NCI-H2107 (cell line): ENCODE measurements at regions not wholly inside any gene's neighbourhood (a gene's known extent, or its start where the extent isn't known, plus 50 kb on each side); places are given as distances from the start of the nearest gene placed in this dataset.

ENCODE experiments used
- DNase-seq: peaks from one replicate; lab custom pipeline; 2025; lab: John Stamatoyannopoulos, UW

DNA sequence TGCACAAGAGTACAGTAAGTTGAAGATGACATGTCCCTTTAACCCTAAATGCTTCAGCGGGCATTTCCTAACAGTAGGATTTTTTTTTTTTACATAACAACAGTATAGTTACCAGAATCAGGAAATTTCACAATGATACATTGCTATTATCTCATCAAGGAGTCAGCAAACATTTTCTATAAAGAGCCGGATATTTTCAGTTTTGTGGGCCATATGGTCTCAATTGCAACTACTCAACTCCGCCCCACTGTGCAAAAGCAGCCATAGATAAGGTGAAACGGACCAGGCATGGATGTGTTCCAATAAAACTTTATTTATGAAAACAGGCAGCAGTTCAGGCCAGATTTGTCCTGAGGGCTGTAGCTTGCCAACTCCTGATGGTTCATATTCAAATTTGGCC lies 130.6 kb downstream of the SMAD6 start:
- DNase-seq = no peak

DNA sequence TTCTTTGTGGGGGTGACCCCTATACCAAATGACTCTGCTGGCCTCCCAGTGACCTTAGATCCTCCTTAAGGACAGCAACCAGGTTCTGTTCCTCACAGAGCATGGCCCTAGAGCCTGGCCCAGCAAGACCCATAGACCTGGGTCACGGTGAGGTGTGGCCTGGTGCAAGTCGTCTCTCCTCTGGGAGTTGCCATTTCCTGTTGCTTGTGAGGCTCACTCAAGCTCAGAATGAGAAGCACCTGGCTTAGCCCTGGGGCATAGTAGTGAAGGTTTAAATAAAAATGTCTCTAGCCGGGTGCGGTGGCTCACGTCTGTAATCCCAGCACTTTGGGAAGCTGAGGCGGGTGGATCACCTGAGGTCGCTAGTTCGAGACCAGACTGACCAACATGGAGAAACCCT lies 131.3 kb downstream of the SMAD6 start:
- no peak for DNase-seq

DNA sequence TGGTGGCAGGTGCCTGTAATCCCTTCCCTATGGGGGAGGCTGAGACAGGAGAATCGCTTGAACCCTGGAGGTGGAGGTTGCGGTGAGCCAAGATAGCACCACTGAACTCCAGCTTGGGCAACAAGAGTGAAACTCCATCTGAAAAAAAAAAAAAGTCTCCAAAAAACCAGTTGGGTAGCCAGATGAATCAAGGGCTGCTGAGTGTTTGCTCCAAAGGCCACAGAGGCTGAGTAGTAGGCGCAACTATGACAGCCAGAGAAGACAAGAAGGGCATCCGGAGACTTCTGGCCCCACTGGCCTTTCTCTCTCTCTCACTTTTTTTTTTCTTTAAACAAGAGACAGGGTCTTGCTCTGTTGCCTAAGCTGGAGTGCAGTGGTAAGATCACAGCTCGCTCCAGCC lies 131.8 kb downstream of the SMAD6 start:
- DNase-seq = no peak

DNA sequence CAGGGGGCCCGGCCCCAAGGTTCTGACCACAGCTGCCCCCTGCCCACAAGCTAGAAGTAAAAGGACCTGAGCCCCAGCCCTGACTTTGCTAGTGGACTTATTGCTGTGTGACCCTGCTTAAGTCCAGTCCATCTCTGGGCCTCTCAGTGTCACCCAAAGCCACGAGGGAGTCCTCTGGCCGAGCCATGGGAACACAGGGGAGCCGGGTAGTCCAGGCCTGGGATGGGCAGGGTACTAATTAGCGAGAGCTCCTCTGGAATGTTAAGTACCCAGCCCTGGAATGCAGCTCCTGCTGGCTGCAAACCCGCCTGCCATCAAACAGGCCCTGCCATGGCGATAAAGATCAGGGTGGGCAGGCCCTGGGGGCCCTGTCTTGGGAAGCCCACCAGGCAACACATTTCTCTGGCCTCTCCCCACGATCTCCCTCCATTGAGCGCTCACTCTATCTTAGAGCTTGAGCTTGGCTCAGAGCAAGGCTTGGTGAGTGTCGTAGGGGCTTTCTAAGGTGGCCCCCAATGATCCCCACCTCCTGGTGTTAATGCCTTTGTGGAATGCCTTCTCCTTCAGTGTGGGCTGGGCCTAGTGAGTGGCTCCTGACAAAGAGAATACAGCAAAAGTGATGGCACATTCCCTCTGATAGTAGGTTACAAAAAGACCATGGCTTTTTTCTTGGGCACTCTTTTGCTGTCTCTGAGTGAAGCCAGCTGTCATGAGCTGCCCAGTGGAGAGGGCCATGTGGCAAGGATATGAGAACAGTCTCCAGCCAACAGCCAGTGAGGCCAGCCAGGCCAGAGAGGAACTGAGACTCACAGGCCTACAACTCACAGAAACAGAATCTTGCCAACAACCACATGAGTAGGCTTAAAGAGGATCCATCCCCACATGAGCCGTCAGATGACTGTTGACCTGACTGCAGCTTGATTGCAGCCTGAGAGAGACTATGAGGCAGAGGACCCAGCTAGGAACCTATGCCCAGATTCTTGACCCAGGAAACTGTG lies 133.1 kb downstream of the SMAD6 start:
- DNase-seq = no peak

- DNase-seq = no peak
Observed at GRCh38 chr15:66836231-66837030, 134.4 kb downstream of the SMAD6 start.

DNA sequence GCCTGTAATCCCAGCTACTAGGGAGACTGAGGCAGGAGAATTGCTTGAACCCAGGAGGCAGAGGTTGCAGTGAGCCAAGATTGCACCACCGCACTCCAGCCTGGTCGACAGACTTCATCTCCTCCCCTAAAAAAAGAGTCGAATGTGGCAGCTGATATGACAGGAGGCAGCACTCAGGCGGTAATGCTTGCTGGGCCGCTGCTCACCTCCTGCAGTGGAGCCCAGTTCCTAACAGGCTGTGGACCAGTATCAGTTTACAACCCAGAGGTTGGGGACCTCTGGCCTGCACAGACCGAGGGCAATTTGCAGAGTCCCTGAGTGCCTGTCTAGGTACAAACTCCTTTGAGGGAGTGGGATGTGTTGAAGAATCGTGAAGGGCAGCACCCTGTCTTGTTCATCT lies 136.2 kb downstream of the SMAD6 start:
- no peak for DNase-seq

DNA sequence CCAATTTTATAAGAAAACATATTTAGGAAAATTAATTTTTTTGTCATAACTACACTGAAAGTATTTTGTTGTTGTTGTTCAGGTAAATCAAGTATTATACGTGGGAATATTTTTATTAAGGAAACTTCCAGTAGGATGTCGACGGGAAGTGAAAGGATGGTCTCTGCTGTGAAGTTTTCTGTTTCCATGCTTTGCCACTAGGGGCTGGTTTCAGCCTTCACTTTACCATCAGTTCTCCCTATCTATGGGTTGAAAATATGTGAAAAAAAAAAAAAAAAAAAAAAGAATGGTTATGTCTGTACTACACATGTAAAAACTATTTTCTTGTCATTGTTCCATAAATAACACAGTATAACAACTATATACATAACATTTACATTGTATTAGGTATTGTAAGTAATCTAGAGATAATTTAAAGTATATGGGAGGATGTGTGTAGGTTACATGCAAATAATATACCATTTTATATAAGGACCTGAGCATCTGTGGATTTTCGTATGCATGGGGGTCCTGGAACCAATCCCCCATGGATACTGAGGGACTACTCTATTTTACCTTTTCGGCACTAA lies 136.7 kb downstream of the SMAD6 start:
- DNase-seq = no peak

- DNase-seq = no peak
Observed at GRCh38 chr15:66839506-66840112, 137.6 kb downstream of the SMAD6 start.

DNA sequence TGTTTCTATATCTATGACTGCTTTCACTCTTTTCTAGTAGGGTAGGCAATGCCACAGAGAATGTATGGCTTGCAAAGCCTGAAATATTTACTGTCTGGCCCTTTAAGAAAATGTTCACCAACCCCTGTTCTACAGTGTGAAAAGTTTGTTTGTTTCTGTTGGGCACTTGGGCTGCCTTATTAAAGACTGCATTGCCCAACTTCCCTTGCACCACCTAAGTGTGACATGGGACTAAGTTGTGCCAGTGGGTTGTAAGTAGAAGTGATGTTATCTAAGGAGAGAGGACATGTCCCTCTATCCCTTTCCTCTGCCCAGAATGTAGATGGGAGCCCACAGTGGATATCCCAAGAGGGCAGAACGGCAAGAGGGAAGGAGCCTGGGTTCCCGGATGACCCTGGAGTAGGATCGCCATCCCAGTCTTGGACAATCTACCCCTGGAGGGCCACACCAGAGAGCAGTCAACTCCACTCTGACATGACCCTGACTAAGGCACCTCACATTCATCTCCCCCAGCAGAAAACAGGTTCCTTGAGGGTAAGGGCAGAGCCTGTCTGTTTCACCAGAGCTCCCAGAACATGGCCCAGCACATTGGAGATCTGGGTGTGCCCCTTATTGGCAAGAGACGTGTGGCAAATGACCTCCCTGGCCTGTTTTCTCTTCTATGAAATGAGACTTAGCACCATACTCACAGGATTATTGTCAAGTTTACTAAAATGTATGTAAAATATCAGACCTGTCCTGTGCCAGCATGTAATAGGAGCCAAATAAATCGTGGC lies 138.8 kb downstream of the SMAD6 start:
- no peak for DNase-seq

DNA sequence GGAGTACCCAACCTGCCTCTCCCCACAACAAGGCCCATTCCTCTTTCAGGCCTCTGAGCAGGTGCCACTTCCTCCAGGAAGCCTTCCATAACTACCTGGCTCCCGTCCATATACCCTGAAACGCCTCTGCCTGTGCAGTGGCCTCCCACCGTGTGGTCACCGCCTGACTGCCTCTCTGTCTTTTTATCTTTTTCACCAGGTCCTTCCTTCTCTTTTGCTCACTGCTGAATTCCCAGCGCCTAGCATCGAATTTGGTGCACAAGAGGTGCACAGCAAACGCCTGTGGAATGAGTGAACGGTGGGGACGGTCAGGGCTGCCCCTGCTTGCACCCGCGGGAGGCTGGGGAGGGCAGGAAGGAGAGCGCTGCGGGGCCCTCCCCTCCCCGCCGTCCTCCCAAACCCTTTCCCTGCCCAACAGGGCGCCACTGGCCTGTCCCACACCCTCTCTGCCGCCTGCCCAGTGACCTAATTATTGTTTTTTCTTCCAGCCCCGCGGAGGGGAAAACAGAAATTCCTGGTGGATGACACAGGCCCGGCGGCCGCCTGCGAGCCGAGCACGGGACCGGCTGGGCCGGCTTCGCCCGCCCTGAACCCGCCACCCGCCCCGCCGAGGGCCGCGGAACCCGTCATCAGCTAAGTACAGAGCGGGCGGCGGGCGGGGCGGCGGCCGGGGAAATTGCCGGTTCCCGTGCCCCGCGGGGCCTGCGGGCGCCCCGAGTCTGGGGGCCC lies 140.1 kb downstream of the SMAD6 start:
- no peak for DNase-seq

GRCh38 chr15:66842710-66843441 lies 140.8 kb downstream of the SMAD6 start:
- no peak for DNase-seq

GRCh38 chr15:66843581-66843980 lies 141.5 kb downstream of the SMAD6 start:
- DNase-seq = no peak

- no peak for DNase-seq
Observed at GRCh38 chr15:66844041-66844746, 142.2 kb downstream of the SMAD6 start.

- DNase-seq = no peak
Observed at GRCh38 chr15:66844747-66845145, 142.7 kb downstream of the SMAD6 start.

DNA sequence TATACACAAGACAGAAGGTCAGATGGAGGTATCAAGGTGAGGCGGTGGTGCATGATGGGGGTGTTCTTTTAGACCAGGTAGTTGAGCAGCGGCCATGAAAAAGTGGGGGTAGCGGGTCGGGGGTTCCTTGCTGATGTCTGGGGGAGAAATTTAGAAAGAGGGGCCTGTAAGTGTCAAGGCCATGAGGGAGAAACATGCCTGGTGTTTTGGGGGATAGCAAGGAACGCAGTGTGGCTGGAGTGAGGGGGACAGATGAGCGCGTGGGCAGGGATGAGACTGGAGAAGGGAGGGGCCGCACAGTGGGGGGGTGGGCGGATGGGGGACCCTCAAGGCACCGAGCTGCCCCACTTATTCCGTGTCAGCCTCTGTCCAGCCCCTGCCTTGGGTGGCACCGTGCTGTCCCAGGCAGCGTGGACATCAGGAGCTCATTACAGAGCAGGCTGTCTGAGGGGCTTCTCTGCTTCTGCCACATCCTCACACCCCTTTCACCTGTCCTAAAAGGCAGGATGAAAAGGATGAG lies 143.3 kb downstream of the SMAD6 start:
- DNase-seq = no peak

- DNase-seq = no peak
Observed at GRCh38 chr15:66846031-66846430, 144.0 kb downstream of the SMAD6 start.

- no peak for DNase-seq
Observed at GRCh38 chr15:66846811-66847210, 144.8 kb downstream of the SMAD6 start.

DNA sequence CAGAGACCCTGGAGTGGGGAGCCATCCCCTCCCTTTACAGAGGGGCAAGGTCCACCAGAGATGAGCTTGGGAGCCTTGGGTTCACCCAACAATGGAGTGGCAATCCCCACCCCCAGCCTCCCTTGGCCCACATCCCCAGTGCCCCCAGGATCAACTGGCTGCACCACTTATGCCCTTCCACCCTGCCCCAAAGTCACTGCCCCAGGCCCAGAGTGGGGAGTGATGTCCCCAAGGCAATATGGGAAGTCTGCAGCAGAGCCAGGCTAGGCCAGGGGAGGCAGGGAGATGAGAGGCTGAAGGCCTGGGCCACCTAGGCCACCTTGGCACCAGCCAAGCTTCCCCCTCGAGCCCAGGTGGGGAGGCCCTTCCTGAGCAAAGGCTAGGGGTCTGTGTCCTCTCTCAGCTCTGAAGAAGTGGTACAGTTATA lies 145.5 kb downstream of the SMAD6 start:
- no peak for DNase-seq

DNA sequence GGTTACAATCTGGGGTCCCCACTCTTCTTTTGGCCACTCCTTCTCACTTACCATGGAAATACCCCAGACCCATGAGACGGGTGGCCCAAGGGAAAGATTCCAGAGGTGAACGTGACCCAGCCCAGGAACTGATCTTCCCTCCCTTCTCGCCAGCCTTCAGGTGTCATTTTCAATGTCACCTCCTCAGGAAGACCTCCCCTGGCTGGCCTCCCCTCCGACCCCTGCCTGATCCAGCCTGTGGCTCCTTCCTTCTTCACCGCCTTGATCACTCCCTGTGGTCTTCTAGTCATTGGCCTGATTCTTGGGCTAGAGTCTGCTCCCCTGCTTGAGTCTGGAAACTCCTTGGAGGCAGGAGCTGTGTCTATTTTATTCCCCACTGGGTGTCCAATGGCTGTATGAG lies 146.1 kb downstream of the SMAD6 start:
- DNase-seq = no peak
